ENCODE measurements at regions not wholly inside any gene's neighbourhood (a gene's known extent, or its start where the extent isn't known, plus 50 kb on each side); places are given as distances from the start of the nearest gene placed in this dataset.

GRCh38 chr5:61728287-61728686 is 396.2 kb downstream of the ZSWIM6 start:
- Mint-ChIP-seq H3K4me1 (no peaks in the 10 kb centered on the region), H3K27me3 (peaks cover 19 to 20% of the 10 kb centered on the region in 2 donors), H3K4me3 (no peak overlapping the region), H3K9me3 (peaks cover 0 to 4% (median 0%) of the 10 kb centered on the region in 5 donors), H3K27ac (no peak overlapping the region), H3K36me3 (no peaks in the 10 kb centered on the region)
- DNase-seq: no peak
- Histone ChIP-seq H3K27ac (ENCODE audit: low read depth, low read length) (no peak overlapping the region), H3K36me3 (ENCODE audit: insufficient read depth, low read length) (no peaks in the 10 kb centered on the region), H3K4me3 (ENCODE audit: low read length) (no peak overlapping the region), H3K27me3 (ENCODE audit: insufficient read depth, low read length, poor library complexity, severe bottlenecking) (no peaks in the 10 kb centered on the region), H3K4me1 (ENCODE audit: insufficient read depth, low read length) (no peaks in the 10 kb centered on the region), H3K9me3 (ENCODE audit: low read length) (no peaks in the 10 kb centered on the region)
- CTCF ChIA-PET: no interaction called here
- POLR2A ChIA-PET: no interaction called here

DNA sequence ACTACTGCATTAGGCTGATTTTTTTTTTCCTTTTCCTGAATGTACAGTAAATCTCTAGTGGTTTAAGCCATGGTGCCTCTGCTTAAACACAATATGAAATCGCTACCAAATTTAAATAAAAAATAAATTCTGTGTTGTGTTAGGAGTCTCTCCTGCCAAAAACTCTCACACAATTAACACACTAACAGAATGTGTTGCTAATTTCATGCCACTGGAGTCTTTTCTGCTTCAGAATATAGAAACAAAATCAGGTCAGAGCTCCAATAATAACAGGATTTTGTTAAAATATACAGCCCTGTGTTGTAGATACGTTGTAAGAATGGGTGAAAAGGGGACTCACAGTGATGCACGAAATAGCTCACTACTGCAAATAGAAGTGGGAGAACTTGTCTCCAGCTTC is 398.8 kb downstream of the ZSWIM6 start:
- no peaks in the 10 kb centered on the region for H3K36me3 Mint-ChIP-seq

GRCh38 chr5:61731267-61731945 is 399.3 kb downstream of the ZSWIM6 start:
- POLR2A ChIA-PET: no interaction called here
- H3K27me3 Mint-ChIP-seq: peaks cover 15 to 20% of the 10 kb centered on the region in 2 donors
- Histone ChIP-seq H3K36me3 (ENCODE audit: insufficient read depth, low read length) (no peaks in the 10 kb centered on the region), H3K27me3 (ENCODE audit: insufficient read depth, low read length, poor library complexity, severe bottlenecking) (no peaks in the 10 kb centered on the region), H3K4me3 (ENCODE audit: low read length) (no peak overlapping the region), H3K27ac (ENCODE audit: low read depth, low read length) (no peak overlapping the region), H3K4me1 (ENCODE audit: insufficient read depth, low read length) (no peaks in the 10 kb centered on the region), H3K9me3 (ENCODE audit: low read length) (no peaks in the 10 kb centered on the region)
- H3K27ac Mint-ChIP-seq: peak overlapping the region in 1 of 8 donors; percentile 58
- DNase-seq: no peak
- H3K9me3 Mint-ChIP-seq: peaks cover 0 to 3% (median 0%) of the 10 kb centered on the region in 5 donors
- no peaks in the 10 kb centered on the region for H3K36me3 Mint-ChIP-seq
- CTCF ChIA-PET: no interaction called here
- no peak overlapping the region for H3K4me3 Mint-ChIP-seq
- H3K4me1 Mint-ChIP-seq: no peaks in the 10 kb centered on the region

More for the DNA sequence above, 398.8 kb downstream of the ZSWIM6 start:
- no peak for DNase-seq
- Histone ChIP-seq H3K27ac (ENCODE audit: low read depth, low read length) (no peak overlapping the region), H3K4me1 (ENCODE audit: insufficient read depth, low read length) (no peaks in the 10 kb centered on the region), H3K9me3 (ENCODE audit: low read length) (no peaks in the 10 kb centered on the region), H3K4me3 (ENCODE audit: low read length) (no peak overlapping the region), H3K27me3 (ENCODE audit: insufficient read depth, low read length, poor library complexity, severe bottlenecking) (no peaks in the 10 kb centered on the region), H3K36me3 (ENCODE audit: insufficient read depth, low read length) (no peaks in the 10 kb centered on the region)
- no peaks in the 10 kb centered on the region for H3K4me1 Mint-ChIP-seq
- CTCF ChIA-PET: no interaction called here
- H3K9me3 Mint-ChIP-seq: peaks cover 0 to 3% (median 0%) of the 10 kb centered on the region in 5 donors
- H3K27ac Mint-ChIP-seq: no peak overlapping the region
- H3K27me3 Mint-ChIP-seq: peaks cover 16 to 20% of the 10 kb centered on the region in 2 donors
- POLR2A ChIA-PET: no interaction called here
- no peak overlapping the region for H3K4me3 Mint-ChIP-seq

DNA sequence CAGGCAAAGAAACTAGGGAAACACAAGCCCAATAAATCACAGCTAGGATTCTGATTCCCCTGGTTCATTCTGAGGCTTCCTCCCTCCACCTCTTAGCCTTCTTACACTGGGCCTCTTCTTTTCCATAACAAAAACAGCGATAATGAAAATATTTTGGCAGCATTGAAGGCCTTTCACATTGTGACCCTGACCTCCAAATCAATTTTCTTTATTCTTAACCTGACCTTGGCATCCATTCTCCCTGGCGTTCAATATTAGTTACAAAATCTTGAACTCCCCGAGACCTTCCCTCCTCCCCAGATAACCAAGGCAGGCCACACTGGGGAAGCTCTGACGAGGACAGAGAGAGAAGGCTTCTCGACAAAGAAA is 399.9 kb downstream of the ZSWIM6 start:
- POLR2A ChIA-PET: no interaction called here

GRCh38 chr5:61732369-61732768 is 400.3 kb downstream of the ZSWIM6 start:
- DNase-seq: no peak
- no peaks in the 10 kb centered on the region for H3K9me3 ChIP-seq (ENCODE audit: low read length)
- Mint-ChIP-seq H3K9me3 (peaks cover 0 to 3% (median 0%) of the 10 kb centered on the region in 5 donors), H3K27ac (no peak overlapping the region), H3K4me1 (no peaks in the 10 kb centered on the region), H3K4me3 (no peak overlapping the region), H3K27me3 (peaks cover 15 to 20% of the 10 kb centered on the region in 2 donors), H3K36me3 (no peaks in the 10 kb centered on the region)
- no peaks in the 10 kb centered on the region for H3K4me1 ChIP-seq (ENCODE audit: insufficient read depth, low read length)
- POLR2A ChIA-PET: no interaction called here
- H3K27me3 ChIP-seq (ENCODE audit: insufficient read depth, low read length, poor library complexity, severe bottlenecking): no peaks in the 10 kb centered on the region
- no peak overlapping the region for H3K27ac ChIP-seq (ENCODE audit: low read depth, low read length)
- no peak overlapping the region for H3K4me3 ChIP-seq (ENCODE audit: low read length)
- H3K36me3 ChIP-seq (ENCODE audit: insufficient read depth, low read length): no peaks in the 10 kb centered on the region
- CTCF ChIA-PET: no interaction called here

More for the DNA sequence above, 399.9 kb downstream of the ZSWIM6 start:
- Mint-ChIP-seq H3K9me3 (peaks cover 0 to 3% (median 0%) of the 10 kb centered on the region in 5 donors), H3K27me3 (peaks cover 15 to 20% of the 10 kb centered on the region in 2 donors), H3K4me1 (no peaks in the 10 kb centered on the region), H3K4me3 (no peak overlapping the region), H3K27ac (peak overlapping the region in 1 of 8 donors; percentile 89), H3K36me3 (no peaks in the 10 kb centered on the region)
- Histone ChIP-seq H3K27ac (ENCODE audit: low read depth, low read length) (no peak overlapping the region), H3K4me1 (ENCODE audit: insufficient read depth, low read length) (no peaks in the 10 kb centered on the region), H3K27me3 (ENCODE audit: insufficient read depth, low read length, poor library complexity, severe bottlenecking) (no peaks in the 10 kb centered on the region), H3K4me3 (ENCODE audit: low read length) (no peak overlapping the region), H3K9me3 (ENCODE audit: low read length) (no peaks in the 10 kb centered on the region), H3K36me3 (ENCODE audit: insufficient read depth, low read length) (no peaks in the 10 kb centered on the region)
- DNase-seq: no peak
- CTCF ChIA-PET: no interaction called here

- ChIA-PET CTCF (no interaction called here), POLR2A (no interaction called here)
- H3K4me1 ChIP-seq (ENCODE audit: insufficient read depth, low read length): no peaks in the 10 kb centered on the region
- no peak overlapping the region for H3K27ac ChIP-seq (ENCODE audit: low read depth, low read length)
- H3K27ac Mint-ChIP-seq: no peak overlapping the region
- no peak overlapping the region for H3K4me3 Mint-ChIP-seq
- H3K4me3 ChIP-seq (ENCODE audit: low read length): no peak overlapping the region
- peaks cover 15 to 20% of the 10 kb centered on the region in 2 donors for H3K27me3 Mint-ChIP-seq
- no peaks in the 10 kb centered on the region for H3K36me3 ChIP-seq (ENCODE audit: insufficient read depth, low read length)
- no peaks in the 10 kb centered on the region for H3K27me3 ChIP-seq (ENCODE audit: insufficient read depth, low read length, poor library complexity, severe bottlenecking)
- no peaks in the 10 kb centered on the region for H3K4me1 Mint-ChIP-seq
- peaks cover 0 to 3% (median 0%) of the 10 kb centered on the region in 5 donors for H3K9me3 Mint-ChIP-seq
- H3K9me3 ChIP-seq (ENCODE audit: low read length): no peaks in the 10 kb centered on the region
- DNase-seq: no peak
- H3K36me3 Mint-ChIP-seq: no peaks in the 10 kb centered on the region
Observed at GRCh38 chr5:61732796-61733195, 400.7 kb downstream of the ZSWIM6 start.

GRCh38 chr5:61734001-61734400 is 401.9 kb downstream of the ZSWIM6 start:
- H3K4me1 Mint-ChIP-seq: no peaks in the 10 kb centered on the region
- H3K36me3 Mint-ChIP-seq: no peaks in the 10 kb centered on the region
- Histone ChIP-seq H3K4me1 (ENCODE audit: insufficient read depth, low read length) (no peaks in the 10 kb centered on the region), H3K27me3 (ENCODE audit: insufficient read depth, low read length, poor library complexity, severe bottlenecking) (no peaks in the 10 kb centered on the region), H3K27ac (ENCODE audit: low read depth, low read length) (no peak overlapping the region), H3K4me3 (ENCODE audit: low read length) (no peak overlapping the region), H3K36me3 (ENCODE audit: insufficient read depth, low read length) (no peaks in the 10 kb centered on the region), H3K9me3 (ENCODE audit: low read length) (no peaks in the 10 kb centered on the region)
- no peak overlapping the region for H3K27ac Mint-ChIP-seq
- H3K4me3 Mint-ChIP-seq: no peak overlapping the region
- CTCF ChIA-PET: no interaction called here
- peaks cover 0 to 3% (median 0%) of the 10 kb centered on the region in 5 donors for H3K9me3 Mint-ChIP-seq
- POLR2A ChIA-PET: no interaction called here
- peaks cover 12 to 13% of the 10 kb centered on the region in 2 donors for H3K27me3 Mint-ChIP-seq
- DNase-seq: no peak

DNA sequence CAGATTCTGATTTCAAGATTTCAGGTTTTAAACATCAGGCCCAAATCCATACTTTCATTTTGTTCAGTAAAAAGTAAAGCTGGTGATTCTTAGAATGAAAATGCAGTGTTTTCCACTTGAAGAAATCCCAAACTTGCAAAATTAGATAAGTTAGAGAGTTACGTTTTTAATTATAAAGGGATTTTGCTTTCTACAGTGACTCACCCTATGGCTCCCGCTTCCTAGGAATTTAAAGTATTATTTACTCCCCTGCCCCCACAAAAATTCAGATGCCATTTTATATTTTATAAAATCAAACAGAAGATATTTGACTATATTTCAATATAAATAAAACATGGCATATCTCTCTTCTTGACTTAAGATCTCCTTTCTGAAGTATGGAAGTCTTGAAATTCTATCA is 402.9 kb downstream of the ZSWIM6 start:
- ChIA-PET POLR2A (no interaction called here), CTCF (no interaction called here)
- Histone ChIP-seq H3K4me3 (ENCODE audit: low read length) (no peak overlapping the region), H3K9me3 (ENCODE audit: low read length) (no peaks in the 10 kb centered on the region), H3K36me3 (ENCODE audit: insufficient read depth, low read length) (no peaks in the 10 kb centered on the region), H3K27me3 (ENCODE audit: insufficient read depth, low read length, poor library complexity, severe bottlenecking) (no peaks in the 10 kb centered on the region), H3K27ac (ENCODE audit: low read depth, low read length) (no peak overlapping the region), H3K4me1 (ENCODE audit: insufficient read depth, low read length) (no peaks in the 10 kb centered on the region)
- Mint-ChIP-seq H3K9me3 (peaks cover 0 to 3% (median 0%) of the 10 kb centered on the region in 5 donors), H3K27me3 (peaks cover 7 to 12% of the 10 kb centered on the region in 2 donors), H3K27ac (no peak overlapping the region), H3K36me3 (no peaks in the 10 kb centered on the region), H3K4me1 (no peaks in the 10 kb centered on the region), H3K4me3 (no peak overlapping the region)
- DNase-seq: no peak
